ENCODE measurements at regions not wholly inside any gene's neighbourhood (a gene's known extent, or its start where the extent isn't known, plus 50 kb on each side); places are given as distances from the start of the nearest gene placed in this dataset.

DNA sequence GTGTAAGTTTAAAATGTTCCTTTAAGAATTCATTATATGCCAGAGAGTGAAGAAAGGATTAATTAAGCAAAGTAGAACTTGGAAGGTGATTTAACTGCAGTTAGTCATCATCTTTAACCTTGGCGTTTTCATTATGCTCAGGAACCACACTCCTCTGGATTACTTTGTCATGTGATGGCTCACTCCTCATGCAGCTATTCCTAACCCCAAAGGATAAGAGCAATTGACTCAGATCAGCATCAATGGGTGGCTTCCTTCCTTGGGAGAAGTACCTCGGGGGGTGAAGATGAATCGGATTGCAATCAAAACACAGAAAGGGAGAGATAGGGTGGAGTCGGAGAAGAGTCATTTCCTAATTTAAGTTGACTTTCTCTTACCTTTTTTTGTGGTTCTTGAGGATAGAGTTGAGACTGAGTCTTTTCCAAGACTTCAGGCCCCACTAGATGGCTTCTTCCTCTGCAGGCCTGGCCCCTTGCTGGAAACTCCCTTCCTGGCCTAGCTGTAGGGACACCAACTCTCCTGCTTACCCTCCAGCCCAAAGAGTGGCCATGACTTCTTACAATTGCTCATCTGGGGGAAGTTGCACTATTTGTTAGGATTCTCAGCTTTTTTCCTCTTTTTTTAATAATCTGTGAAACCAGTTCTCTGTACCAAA, 238.6 kb upstream of the DDHD1 start:
- ATAC-seq (ENCODE audit: low read depth) (no peak), DNase-seq (no peak)
- intact Hi-C loops (cut with micrococcal nuclease), result no loop called here
- Mint-ChIP-seq H3K27ac (no peak overlapping the region), H3K9me3 (ENCODE audit: insufficient read depth) (peaks cover 5% of the 10 kb centered on the region), H3K27me3 (peaks cover 10% of the 10 kb centered on the region), H3K4me1 (no peaks in the 10 kb centered on the region), H3K4me3 (no peak overlapping the region)
- no peaks in the 10 kb centered on the region for H3K36me3 ChIP-seq (replicated peaks in 1 of 2; ENCODE audit: control extremely low read depth in 1 of 2, control insufficient read depth in 1 of 2, extremely low read depth in 1 of 2, insufficient read depth in 2 of 2, low read length in 1 of 2)
- H3K4me1 ChIP-seq (ENCODE audit: control insufficient read depth in 2 of 2, insufficient read depth in 2 of 2, low read length in 2 of 2), result no peaks in the 10 kb centered on the region
- no peak overlapping the region for H3K9ac ChIP-seq (ENCODE audit: low read length)
- peaks cover 0 to 11% (median 5%) of the 10 kb centered on the region in 3 donors for H3K9me3 ChIP-seq (ENCODE audit: control extremely low read depth in 1 of 3, control insufficient read depth in 2 of 3, insufficient read depth in 1 of 3, low read length in 2 of 3)
- no peaks in the 10 kb centered on the region for H3K27me3 ChIP-seq (replicated peaks in 1 of 4; ENCODE audit: control extremely low read depth in 1 of 4, control insufficient read depth in 3 of 4, insufficient read depth in 4 of 4, low read length in 3 of 4)
- H2AFZ ChIP-seq (ENCODE audit: insufficient read depth, low read depth, low read length, poor library complexity, severe bottlenecking), result no peak overlapping the region
- TF ChIP-seq, protein P1, sequence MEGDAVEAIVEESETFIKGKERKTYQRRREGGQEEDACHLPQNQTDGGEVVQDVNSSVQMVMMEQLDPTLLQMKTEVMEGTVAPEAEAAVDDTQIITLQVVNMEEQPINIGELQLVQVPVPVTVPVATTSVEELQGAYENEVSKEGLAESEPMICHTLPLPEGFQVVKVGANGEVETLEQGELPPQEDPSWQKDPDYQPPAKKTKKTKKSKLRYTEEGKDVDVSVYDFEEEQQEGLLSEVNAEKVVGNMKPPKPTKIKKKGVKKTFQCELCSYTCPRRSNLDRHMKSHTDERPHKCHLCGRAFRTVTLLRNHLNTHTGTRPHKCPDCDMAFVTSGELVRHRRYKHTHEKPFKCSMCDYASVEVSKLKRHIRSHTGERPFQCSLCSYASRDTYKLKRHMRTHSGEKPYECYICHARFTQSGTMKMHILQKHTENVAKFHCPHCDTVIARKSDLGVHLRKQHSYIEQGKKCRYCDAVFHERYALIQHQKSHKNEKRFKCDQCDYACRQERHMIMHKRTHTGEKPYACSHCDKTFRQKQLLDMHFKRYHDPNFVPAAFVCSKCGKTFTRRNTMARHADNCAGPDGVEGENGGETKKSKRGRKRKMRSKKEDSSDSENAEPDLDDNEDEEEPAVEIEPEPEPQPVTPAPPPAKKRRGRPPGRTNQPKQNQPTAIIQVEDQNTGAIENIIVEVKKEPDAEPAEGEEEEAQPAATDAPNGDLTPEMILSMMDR (IDR thresholded peaks at IDR 0.05), result no peak
- no peak for TF ChIP-seq EZH2 (IDR thresholded peaks at IDR 0.05; ENCODE audit: borderline replicate concordance, insufficient read depth, low read depth, low read length, poor library complexity, severe bottlenecking)
- CTCF ChIA-PET, result no interaction called here
- no peak overlapping the region for H3K4me3 ChIP-seq (ENCODE audit: control extremely low read depth in 1 of 5, extremely low read depth in 1 of 5, insufficient read depth in 1 of 5, low read depth in 2 of 5, low read length in 4 of 5)
- POLR2A ChIA-PET, result no interaction called here
- no peak overlapping the region for H3K4me2 ChIP-seq (replicated peaks; ENCODE audit: low read depth, low read length, poor library complexity, severe bottlenecking)
- 90% methylated on average over 3 of the region's 4 CpGs for WGBS (ENCODE audit: insufficient coverage)
- H3K27ac ChIP-seq (ENCODE audit: low read length in 2 of 2), result no peak overlapping the region
- H4K20me1 ChIP-seq (ENCODE audit: control insufficient read depth, insufficient read depth, low read length, poor library complexity, severe bottlenecking), result no peaks in the 10 kb centered on the region
- H3K79me2 ChIP-seq (ENCODE audit: control insufficient read depth, insufficient read depth, low read length), result no peaks in the 10 kb centered on the region

DNA sequence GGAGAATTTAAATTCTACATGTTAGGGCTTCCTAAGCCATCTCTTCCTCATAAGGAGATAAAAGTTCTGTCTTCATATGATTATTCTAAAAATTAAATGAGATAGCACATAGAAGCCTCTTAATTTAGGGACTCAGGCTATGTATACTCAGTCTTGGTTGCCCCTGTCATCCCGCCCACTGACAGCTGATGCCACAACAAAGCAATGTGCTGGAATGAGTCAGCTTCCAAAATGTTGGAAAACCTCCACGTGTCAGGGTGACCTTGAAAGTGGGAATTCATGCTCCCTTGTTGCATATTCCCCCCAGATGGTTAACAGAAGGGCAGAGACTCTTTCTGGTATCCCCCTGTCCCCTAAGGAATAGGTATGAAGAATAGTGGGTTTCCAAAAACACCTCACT, 238.0 kb upstream of the DDHD1 start:
- H3K4me1 ChIP-seq (ENCODE audit: control insufficient read depth in 2 of 2, insufficient read depth in 2 of 2, low read length in 2 of 2), result no peaks in the 10 kb centered on the region
- H3K36me3 ChIP-seq (replicated peaks in 1 of 2; ENCODE audit: control extremely low read depth in 1 of 2, control insufficient read depth in 1 of 2, extremely low read depth in 1 of 2, insufficient read depth in 2 of 2, low read length in 1 of 2), result no peaks in the 10 kb centered on the region
- Mint-ChIP-seq H3K9me3 (ENCODE audit: insufficient read depth) (peaks cover 2% of the 10 kb centered on the region), H3K4me1 (no peaks in the 10 kb centered on the region), H3K27me3 (peaks cover 10% of the 10 kb centered on the region), H3K27ac (no peak overlapping the region), H3K4me3 (no peak overlapping the region)
- H3K9me3 ChIP-seq (ENCODE audit: control extremely low read depth in 1 of 3, control insufficient read depth in 2 of 3, insufficient read depth in 1 of 3, low read length in 2 of 3), result peaks cover 0 to 11% (median 5%) of the 10 kb centered on the region in 3 donors
- H3K27me3 ChIP-seq (replicated peaks in 1 of 4; ENCODE audit: control extremely low read depth in 1 of 4, control insufficient read depth in 3 of 4, insufficient read depth in 4 of 4, low read length in 3 of 4), result no peaks in the 10 kb centered on the region
- H3K4me2 ChIP-seq (replicated peaks; ENCODE audit: low read depth, low read length, poor library complexity, severe bottlenecking), result no peak overlapping the region
- H3K79me2 ChIP-seq (ENCODE audit: control insufficient read depth, insufficient read depth, low read length), result no peaks in the 10 kb centered on the region
- ChIA-PET POLR2A (no interaction called here), CTCF (no interaction called here)
- ATAC-seq (ENCODE audit: low read depth) (no peak), DNase-seq (no peak)
- intact Hi-C loops (cut with micrococcal nuclease), result no loop called here
- 100% methylated on average over 1 of the region's 2 CpGs for WGBS (ENCODE audit: insufficient coverage)
- TF ChIP-seq, protein P1 (IDR thresholded peaks at IDR 0.05), result no peak
- no peak for TF ChIP-seq EZH2 (IDR thresholded peaks at IDR 0.05; ENCODE audit: borderline replicate concordance, insufficient read depth, low read depth, low read length, poor library complexity, severe bottlenecking)
- no peak overlapping the region for H3K4me3 ChIP-seq (ENCODE audit: control extremely low read depth in 1 of 5, extremely low read depth in 1 of 5, insufficient read depth in 1 of 5, low read depth in 2 of 5, low read length in 4 of 5)
- H3K27ac ChIP-seq (ENCODE audit: low read length in 2 of 2), result no peak overlapping the region
- no peak overlapping the region for H3K9ac ChIP-seq (ENCODE audit: low read length)
- no peak overlapping the region for H2AFZ ChIP-seq (ENCODE audit: insufficient read depth, low read depth, low read length, poor library complexity, severe bottlenecking)
- H4K20me1 ChIP-seq (ENCODE audit: control insufficient read depth, insufficient read depth, low read length, poor library complexity, severe bottlenecking), result no peaks in the 10 kb centered on the region

All from B cell (primary cell).